ENCODE measurements at regions not wholly inside any gene's neighbourhood (a gene's known extent, or its start where the extent isn't known, plus 50 kb on each side); places are given as distances from the start of the nearest gene placed in this dataset.

GRCh38 chrX:121259170-121259569 lies 211.8 kb downstream of the GLUD2 start:
- DNase-seq (ENCODE audit: low spot score), result no peak
- intact Hi-C loops (cut with DNase I), result no loop called here

- intact Hi-C loops (cut with DNase I), result no loop called here
- no peak for DNase-seq (ENCODE audit: low spot score)
Measured at GRCh38 chrX:121260596-121261240, 213.3 kb downstream of the GLUD2 start.

GRCh38 chrX:121283921-121284320 lies 236.5 kb downstream of the GLUD2 start:
- DNase-seq (ENCODE audit: low spot score), result no peak
- intact Hi-C loops (cut with DNase I), result no loop called here

GRCh38 chrX:121298499-121298898 lies 251.1 kb downstream of the GLUD2 start:
- no peak for DNase-seq (ENCODE audit: low spot score)
- intact Hi-C loops (cut with DNase I), result no loop called here

- DNase-seq (ENCODE audit: low spot score), result no peak
- intact Hi-C loops (cut with DNase I), result no loop called here
Measured at GRCh38 chrX:121301356-121301755, 253.9 kb downstream of the GLUD2 start.

- no peak for DNase-seq (ENCODE audit: low spot score)
- intact Hi-C loops (cut with DNase I), result no loop called here
Measured at GRCh38 chrX:121301822-121302221, 254.4 kb downstream of the GLUD2 start.

GRCh38 chrX:121307449-121307848 lies 260.0 kb downstream of the GLUD2 start:
- no peak for DNase-seq (ENCODE audit: low spot score)
- intact Hi-C loops (cut with DNase I), result no loop called here

GRCh38 chrX:121308276-121308805 lies 260.9 kb downstream of the GLUD2 start:
- intact Hi-C loops (cut with DNase I), result no loop called here
- no peak for DNase-seq (ENCODE audit: low spot score)

GRCh38 chrX:121310820-121311219 lies 263.4 kb downstream of the GLUD2 start:
- no peak for DNase-seq (ENCODE audit: low spot score)
- intact Hi-C loops (cut with DNase I), result no loop called here

- intact Hi-C loops (cut with DNase I), result no loop called here
- DNase-seq (ENCODE audit: low spot score), result no peak
Measured at GRCh38 chrX:121320441-121320840, 273.0 kb downstream of the GLUD2 start.

GRCh38 chrX:121322159-121322558 lies 274.7 kb downstream of the GLUD2 start:
- no peak for DNase-seq (ENCODE audit: low spot score)
- intact Hi-C loops (cut with DNase I), result no loop called here

- intact Hi-C loops (cut with DNase I), result no loop called here
- no peak for DNase-seq (ENCODE audit: low spot score)
Measured at GRCh38 chrX:121323337-121323736, 275.9 kb downstream of the GLUD2 start.

- intact Hi-C loops (cut with DNase I), result no loop called here
- DNase-seq (ENCODE audit: low spot score), result no peak
Measured at GRCh38 chrX:121333942-121334341, 286.5 kb downstream of the GLUD2 start.

- DNase-seq (ENCODE audit: low spot score), result no peak
- intact Hi-C loops (cut with DNase I), result no loop called here
Measured at GRCh38 chrX:121336831-121337421, 289.5 kb downstream of the GLUD2 start.

- intact Hi-C loops (cut with DNase I), result no loop called here
Measured at GRCh38 chrX:121337816-121338215, 290.4 kb downstream of the GLUD2 start.

GRCh38 chrX:121349263-121349662 lies 301.9 kb downstream of the GLUD2 start:
- intact Hi-C loops (cut with DNase I), result no loop called here
- DNase-seq (ENCODE audit: low spot score), result no peak

More at GRCh38 chrX:121337816-121338215, 290.4 kb downstream of the GLUD2 start:
- no peak for DNase-seq (ENCODE audit: low spot score)

GRCh38 chrX:121356139-121356849 lies 308.9 kb downstream of the GLUD2 start:
- no peak for DNase-seq (ENCODE audit: low spot score)
- intact Hi-C loops (cut with DNase I), result no loop called here

GRCh38 chrX:121356850-121357171 lies 309.4 kb downstream of the GLUD2 start:
- intact Hi-C loops (cut with DNase I), result no loop called here
- DNase-seq (ENCODE audit: low spot score), result no peak

- intact Hi-C loops (cut with DNase I), result no loop called here
Measured at GRCh38 chrX:121360280-121360679, 312.9 kb downstream of the GLUD2 start.

GRCh38 chrX:121365572-121366161 lies 318.3 kb downstream of the GLUD2 start:
- DNase-seq (ENCODE audit: low spot score), result no peak
- intact Hi-C loops (cut with DNase I), result no loop called here

More at GRCh38 chrX:121360280-121360679, 312.9 kb downstream of the GLUD2 start:
- DNase-seq (ENCODE audit: low spot score), result no peak

GRCh38 chrX:121374471-121374870 lies 327.1 kb downstream of the GLUD2 start:
- intact Hi-C loops (cut with DNase I), result no loop called here
- no peak for DNase-seq (ENCODE audit: low spot score)

All from cardiac septum (tissue), 1 donor.